Breast epithelium (tissue), 4 donors: ENCODE measurements at regions not wholly inside any gene's neighbourhood (a gene's known extent, or its start where the extent isn't known, plus 50 kb on each side); places are given as distances from the start of the nearest gene placed in this dataset.

Experiments used
- DNase-seq, 2 donors: peaks; one replicate each; pipeline ENCODE4 v3.0.0-alpha.2; 2019; ENCODE audit warnings: low spot score in 2 of 2
- H3K27ac ChIP-seq, 2 donors: fragments of 200-600 bp; sonication (generic) in 1 of 2; one replicate each; pipeline ENCODE4 v1.5.1; 2016 to 2019; ENCODE audit warnings: mild to moderate bottlenecking in 1 of 2
- H3K27me3 ChIP-seq, 2 donors: fragments of 200-600 bp; sonication (generic) in 1 of 2; one replicate each; pipeline versions ENCODE4 v1.5.1 to v1.6.0; 2017 to 2019; ENCODE audit warnings: control low read depth in 1 of 2, mild to moderate bottlenecking in 1 of 2
- H3K36me3 ChIP-seq: fragments of 200-600 bp; one replicate; pipeline ENCODE4 v1.5.1; 2019
- H3K4me1 ChIP-seq, 2 donors: fragments of 200-600 bp; sonication (generic); one replicate each; pipeline ENCODE4 v1.5.1; 2016 to 2019; ENCODE audit warnings: control low read depth in 1 of 2
- H3K4me3 ChIP-seq, 3 donors: fragments of 200-600 bp; sonication (generic); 1 replicate in 2 of 3; 2 replicates in 1 of 3; pipeline ENCODE4 v1.5.1; 2016 to 2019; ENCODE audit warnings: mild to moderate bottlenecking in 3 of 3, moderate library complexity in 2 of 3
- H3K9me3 ChIP-seq, 2 donors: fragments of 200-600 bp; sonication (generic) in 1 of 2; one replicate each; pipeline ENCODE4 v1.5.1; 2016 to 2019; ENCODE audit warnings: control low read depth in 1 of 2
- POLR2A ChIP-seq: fragments of 450-650 bp; IDR thresholded peaks from one replicate; pipeline ENCODE4 v1.6.1; 2016; ENCODE audit warnings: antibody characterized with exemption, mild to moderate bottlenecking, moderate library complexity
- POLR2AphosphoS5 ChIP-seq, 3 donors: sonication (generic); formaldehyde crosslinking; IDR thresholded peaks; one replicate each; pipeline ENCODE4 v1.6.1; 2017; ENCODE audit warnings: antibody characterized with exemption in 3 of 3
- intact Hi-C: fragments of 100-400 bp; cut with DNase I; formaldehyde crosslinking; loops from one replicate; pipeline ENCODE4 v1.15.1; 2023; ENCODE audit warnings: low total_unique reads
- TF ChIP-seq, protein P1 (sequence below), 3 donors: fragments of 450-650 bp; IDR thresholded peaks; one replicate each; pipeline ENCODE4 v1.5.1; 2016 to 2017; ENCODE audit warnings: antibody characterized with exemption in 3 of 3, mild to moderate bottlenecking in 3 of 3, moderate library complexity in 3 of 3

- no peak overlapping the region for H3K27ac ChIP-seq
- intact Hi-C loops: loop anchor here (5.0 kb wide), 1 partner anchor 494 kb away; no protein-coding TSS in a partner anchor
- no peaks in the 10 kb centered on the region for H3K9me3 ChIP-seq
- no peak for DNase-seq
- no peaks in the 10 kb centered on the region for H3K36me3 ChIP-seq
- TF ChIP-seq POLR2AphosphoS5 (IDR thresholded peaks at IDR 0.05) (no peak), POLR2A (no peak)
- TF ChIP-seq, protein P1, sequence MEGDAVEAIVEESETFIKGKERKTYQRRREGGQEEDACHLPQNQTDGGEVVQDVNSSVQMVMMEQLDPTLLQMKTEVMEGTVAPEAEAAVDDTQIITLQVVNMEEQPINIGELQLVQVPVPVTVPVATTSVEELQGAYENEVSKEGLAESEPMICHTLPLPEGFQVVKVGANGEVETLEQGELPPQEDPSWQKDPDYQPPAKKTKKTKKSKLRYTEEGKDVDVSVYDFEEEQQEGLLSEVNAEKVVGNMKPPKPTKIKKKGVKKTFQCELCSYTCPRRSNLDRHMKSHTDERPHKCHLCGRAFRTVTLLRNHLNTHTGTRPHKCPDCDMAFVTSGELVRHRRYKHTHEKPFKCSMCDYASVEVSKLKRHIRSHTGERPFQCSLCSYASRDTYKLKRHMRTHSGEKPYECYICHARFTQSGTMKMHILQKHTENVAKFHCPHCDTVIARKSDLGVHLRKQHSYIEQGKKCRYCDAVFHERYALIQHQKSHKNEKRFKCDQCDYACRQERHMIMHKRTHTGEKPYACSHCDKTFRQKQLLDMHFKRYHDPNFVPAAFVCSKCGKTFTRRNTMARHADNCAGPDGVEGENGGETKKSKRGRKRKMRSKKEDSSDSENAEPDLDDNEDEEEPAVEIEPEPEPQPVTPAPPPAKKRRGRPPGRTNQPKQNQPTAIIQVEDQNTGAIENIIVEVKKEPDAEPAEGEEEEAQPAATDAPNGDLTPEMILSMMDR (IDR thresholded peaks at IDR 0.05): no peak
- H3K4me1 ChIP-seq: no peaks in the 10 kb centered on the region
- no peak overlapping the region for H3K4me3 ChIP-seq
- no peaks in the 10 kb centered on the region for H3K27me3 ChIP-seq
These were observed 483.9 kb upstream of the BRINP1 start for GRCh38 chr9:119853126-119853525.

DNA sequence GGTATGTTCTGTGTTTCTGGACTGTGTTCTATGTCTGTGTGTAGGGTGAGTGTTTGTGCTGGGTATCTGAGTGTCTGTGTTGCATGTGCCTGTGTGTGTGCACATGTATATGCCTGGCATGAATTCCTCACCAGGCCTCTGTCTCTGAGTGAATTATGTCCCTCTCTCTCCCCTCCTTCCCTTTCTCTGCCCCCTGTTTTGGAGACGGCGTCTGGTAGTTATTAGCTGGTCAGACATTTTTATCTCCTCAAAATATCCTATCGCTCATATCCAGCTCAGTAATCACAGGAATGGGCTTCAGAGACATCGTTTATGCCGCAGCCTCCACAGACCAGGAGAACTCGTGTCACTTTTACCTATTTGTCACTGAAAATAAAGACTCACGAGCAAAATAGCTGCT lies 483.2 kb upstream of the BRINP1 start:
- Histone ChIP-seq H3K4me3 (no peak overlapping the region), H3K27ac (no peak overlapping the region), H3K27me3 (no peaks in the 10 kb centered on the region), H3K36me3 (no peaks in the 10 kb centered on the region), H3K4me1 (no peaks in the 10 kb centered on the region), H3K9me3 (no peaks in the 10 kb centered on the region)
- DNase-seq: no peak
- TF ChIP-seq, protein P1 (IDR thresholded peaks at IDR 0.05): no peak
- TF ChIP-seq POLR2AphosphoS5 (IDR thresholded peaks at IDR 0.05): no peak
- intact Hi-C loops: loop anchor here (5.0 kb wide), 1 partner anchor 495 kb away; no protein-coding TSS in a partner anchor

- Histone ChIP-seq H3K4me3 (no peak overlapping the region), H3K36me3 (no peaks in the 10 kb centered on the region), H3K27ac (no peak overlapping the region), H3K9me3 (peaks cover 5 to 8% of the 10 kb centered on the region in 2 donors), H3K4me1 (no peaks in the 10 kb centered on the region), H3K27me3 (no peaks in the 10 kb centered on the region)
- intact Hi-C loops: no loop called here
- no peak for DNase-seq
- TF ChIP-seq, protein P1 (IDR thresholded peaks at IDR 0.05): no peak
- no peak for TF ChIP-seq POLR2AphosphoS5 (IDR thresholded peaks at IDR 0.05)
- TF ChIP-seq POLR2A: no peak
These were observed 475.2 kb upstream of the BRINP1 start for GRCh38 chr9:119844431-119844830.

- H3K4me1 ChIP-seq: no peaks in the 10 kb centered on the region
- intact Hi-C loops: no loop called here
- DNase-seq: no peak
- no peaks in the 10 kb centered on the region for H3K27me3 ChIP-seq
- TF ChIP-seq POLR2A (no peak), POLR2AphosphoS5 (IDR thresholded peaks at IDR 0.05) (no peak)
- TF ChIP-seq, protein P1 (IDR thresholded peaks at IDR 0.05): no peak
- H3K4me3 ChIP-seq: no peak overlapping the region
- H3K36me3 ChIP-seq: no peaks in the 10 kb centered on the region
- no peak overlapping the region for H3K27ac ChIP-seq
- H3K9me3 ChIP-seq: no peaks in the 10 kb centered on the region
These were observed 471.8 kb upstream of the BRINP1 start for GRCh38 chr9:119841016-119841415.

GRCh38 chr9:119839888-119840287 lies 470.7 kb upstream of the BRINP1 start:
- no peaks in the 10 kb centered on the region for H3K36me3 ChIP-seq
- DNase-seq: no peak
- intact Hi-C loops: no loop called here
- H3K27me3 ChIP-seq: no peaks in the 10 kb centered on the region
- H3K4me1 ChIP-seq: no peaks in the 10 kb centered on the region
- no peak overlapping the region for H3K27ac ChIP-seq
- H3K9me3 ChIP-seq: no peaks in the 10 kb centered on the region
- H3K4me3 ChIP-seq: no peak overlapping the region
- TF ChIP-seq, protein P1 (IDR thresholded peaks at IDR 0.05): no peak
- no peak for TF ChIP-seq POLR2A
- no peak for TF ChIP-seq POLR2AphosphoS5 (IDR thresholded peaks at IDR 0.05)
